Esophagus mucosa (tissue), 1 donor: ENCODE measurements at regions not wholly inside any gene's neighbourhood (a gene's known extent, or its start where the extent isn't known, plus 50 kb on each side); places are given as distances from the start of the nearest gene placed in this dataset.
"Not testable (repeated sequence)": the region's sequence is repeated elsewhere in the genome, so short reads cannot be mapped to it uniquely, and the experiment has no call there.

Experiments
- ATAC-seq: fragments of 200-7000 bp; cut with Tn5 transposase; one replicate; pipeline ENCODE4 v1.9.1; 2020
- donor health status: DM: yes; HTN: yes; CAD: no.

- ATAC-seq, result no peak
These were observed 600.6 kb upstream of the LMO3 start for GRCh38 chr12:17206553-17206952.

- ATAC-seq, result no peak
These were observed 598.5 kb upstream of the LMO3 start for GRCh38 chr12:17204289-17205054.

GRCh38 chr12:17203497-17203896 lies 597.5 kb upstream of the LMO3 start:
- ATAC-seq, result no peak

- no peak for ATAC-seq
These were observed 592.0 kb upstream of the LMO3 start for GRCh38 chr12:17197971-17198370.

- no peak for ATAC-seq
These were observed 586.8 kb upstream of the LMO3 start for GRCh38 chr12:17192721-17193120.

- no peak for ATAC-seq
These were observed 563.9 kb upstream of the LMO3 start for GRCh38 chr12:17169726-17170471.

GRCh38 chr12:17159506-17160300 lies 553.7 kb upstream of the LMO3 start:
- no peak for ATAC-seq

- ATAC-seq, result no peak
These were observed 552.2 kb upstream of the LMO3 start for GRCh38 chr12:17158201-17158600.

GRCh38 chr12:17151917-17152316 lies 546.0 kb upstream of the LMO3 start:
- ATAC-seq, result no peak

GRCh38 chr12:17148706-17149105 lies 542.7 kb upstream of the LMO3 start:
- no peak for ATAC-seq

- no peak for ATAC-seq
These were observed 536.9 kb upstream of the LMO3 start for GRCh38 chr12:17142856-17143255.

- no peak for ATAC-seq
These were observed 534.0 kb upstream of the LMO3 start for GRCh38 chr12:17139931-17140330.

GRCh38 chr12:17137396-17137795 lies 531.4 kb upstream of the LMO3 start:
- ATAC-seq, result no peak

GRCh38 chr12:17134315-17134714 lies 528.4 kb upstream of the LMO3 start:
- ATAC-seq, result no peak

- no peak for ATAC-seq
These were observed 526.4 kb upstream of the LMO3 start for GRCh38 chr12:17132336-17132735.

- ATAC-seq, result not testable (repeated sequence)
These were observed 510.6 kb upstream of the LMO3 start for GRCh38 chr12:17116538-17116937.

GRCh38 chr12:17110316-17110715 lies 504.4 kb upstream of the LMO3 start:
- no peak for ATAC-seq

GRCh38 chr12:17108877-17109541 lies 503.0 kb upstream of the LMO3 start:
- no peak for ATAC-seq

GRCh38 chr12:17104801-17105200 lies 498.8 kb upstream of the LMO3 start:
- no peak for ATAC-seq

- ATAC-seq, result no peak
These were observed 491.7 kb upstream of the LMO3 start for GRCh38 chr12:17097674-17098073.

GRCh38 chr12:17084831-17085230 lies 478.9 kb upstream of the LMO3 start:
- no peak for ATAC-seq

- ATAC-seq, result no peak
These were observed 473.4 kb upstream of the LMO3 start for GRCh38 chr12:17079251-17079909.
